Prostate gland (tissue), 2 donors: ENCODE measurements at regions not wholly inside any gene's neighbourhood (a gene's known extent, or its start where the extent isn't known, plus 50 kb on each side); places are given as distances from the start of the nearest gene placed in this dataset.

Experiments used
- DNase-seq: peaks from one replicate; pipeline ENCODE4 v3.0.0-alpha.2; 2019; ENCODE audit warnings: low spot score
- H3K27ac ChIP-seq, 2 donors: fragments of 200-600 bp; sonication (generic); 2 replicates each; pipeline ENCODE4 v1.5.1; 2017 to 2019
- H3K27me3 ChIP-seq: fragments of 200-600 bp; sonication (generic); replicated peaks from 2 replicates; pipeline ENCODE4 v1.5.1; 2019; ENCODE audit not compliant: insufficient read depth
- H3K36me3 ChIP-seq, 2 donors: fragments of 200-600 bp; sonication (generic); 1 replicate in 1 of 2; 2 replicates in 1 of 2; pipeline versions ENCODE4 v1.5.1 to v1.8.1; 2017 to 2019
- H3K4me1 ChIP-seq: fragments of 200-600 bp; sonication (generic); replicated peaks from 2 replicates; pipeline ENCODE4 v1.5.1; 2019
- H3K4me3 ChIP-seq, 2 donors: fragments of 200-600 bp; sonication (generic); 2 replicates each; pipeline ENCODE4 v1.5.1; 2017 to 2019
- H3K9me3 ChIP-seq: fragments of 200-600 bp; sonication (generic); 2 replicates; pipeline ENCODE4 v1.5.1; 2017
- POLR2A ChIP-seq: fragments of 450-650 bp; IDR thresholded peaks from one replicate; pipeline ENCODE4 v1.6.1; 2016; ENCODE audit warnings: antibody characterized with exemption, mild to moderate bottlenecking
- POLR2AphosphoS5 ChIP-seq: sonication (generic); formaldehyde crosslinking; IDR thresholded peaks from one replicate; pipeline ENCODE4 v1.6.1; 2017; ENCODE audit warnings: antibody characterized with exemption
- WGBS: methylation state at CpG from one replicate; pipeline ENCODE4 v1.1.5; 2018; 5-methylcytosine and 5-hydroxymethylcytosine counted together
- intact Hi-C: fragments of 100-400 bp; cut with DNase I; formaldehyde crosslinking; loops from one replicate; pipeline ENCODE4 v1.14.2; 2022
- TF ChIP-seq, protein P1 (sequence below), 4 experiments: fragments of 200-600 bp in 2 of 4; fragments of 450-650 bp in 2 of 4; sonication (generic) in 2 of 4; IDR thresholded peaks; 1 replicate in 3 of 4; 2 replicates in 1 of 4; pipeline ENCODE4 v1.5.1; 2016 to 2019; ENCODE audit warnings: antibody characterized with exemption in 4 of 4, mild to moderate bottlenecking in 2 of 4, moderate library complexity in 2 of 4

- no peaks in the 10 kb centered on the region for H3K9me3 ChIP-seq
- TF ChIP-seq, protein P1, sequence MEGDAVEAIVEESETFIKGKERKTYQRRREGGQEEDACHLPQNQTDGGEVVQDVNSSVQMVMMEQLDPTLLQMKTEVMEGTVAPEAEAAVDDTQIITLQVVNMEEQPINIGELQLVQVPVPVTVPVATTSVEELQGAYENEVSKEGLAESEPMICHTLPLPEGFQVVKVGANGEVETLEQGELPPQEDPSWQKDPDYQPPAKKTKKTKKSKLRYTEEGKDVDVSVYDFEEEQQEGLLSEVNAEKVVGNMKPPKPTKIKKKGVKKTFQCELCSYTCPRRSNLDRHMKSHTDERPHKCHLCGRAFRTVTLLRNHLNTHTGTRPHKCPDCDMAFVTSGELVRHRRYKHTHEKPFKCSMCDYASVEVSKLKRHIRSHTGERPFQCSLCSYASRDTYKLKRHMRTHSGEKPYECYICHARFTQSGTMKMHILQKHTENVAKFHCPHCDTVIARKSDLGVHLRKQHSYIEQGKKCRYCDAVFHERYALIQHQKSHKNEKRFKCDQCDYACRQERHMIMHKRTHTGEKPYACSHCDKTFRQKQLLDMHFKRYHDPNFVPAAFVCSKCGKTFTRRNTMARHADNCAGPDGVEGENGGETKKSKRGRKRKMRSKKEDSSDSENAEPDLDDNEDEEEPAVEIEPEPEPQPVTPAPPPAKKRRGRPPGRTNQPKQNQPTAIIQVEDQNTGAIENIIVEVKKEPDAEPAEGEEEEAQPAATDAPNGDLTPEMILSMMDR (IDR thresholded peaks at IDR 0.05), result no peak
- TF ChIP-seq POLR2AphosphoS5 (no peak), POLR2A (no peak)
- no peaks in the 10 kb centered on the region for H3K27me3 ChIP-seq
- DNase-seq, result no peak
- 75% methylated on average over 2 of the region's 2 CpGs for WGBS
- H3K4me3 ChIP-seq, result no peak overlapping the region
- no peaks in the 10 kb centered on the region for H3K4me1 ChIP-seq
- no peaks in the 10 kb centered on the region for H3K36me3 ChIP-seq
- no peak overlapping the region for H3K27ac ChIP-seq
- intact Hi-C loops, result no loop called here
Observed at GRCh38 chr15:39099524-39099923, 481.4 kb upstream of the THBS1 start.

- Histone ChIP-seq H3K27ac (no peak overlapping the region), H3K4me3 (no peak overlapping the region), H3K36me3 (no peaks in the 10 kb centered on the region), H3K27me3 (no peaks in the 10 kb centered on the region), H3K4me1 (no peaks in the 10 kb centered on the region), H3K9me3 (no peaks in the 10 kb centered on the region)
- intact Hi-C loops, result no loop called here
- no peak for DNase-seq
- whole genome bisulfite sequencing, result 88% methylated on average over 2 of the region's 2 CpGs
- TF ChIP-seq, protein P1 (IDR thresholded peaks at IDR 0.05), result no peak
Observed at GRCh38 chr15:39100106-39100660, 480.7 kb upstream of the THBS1 start.

DNA sequence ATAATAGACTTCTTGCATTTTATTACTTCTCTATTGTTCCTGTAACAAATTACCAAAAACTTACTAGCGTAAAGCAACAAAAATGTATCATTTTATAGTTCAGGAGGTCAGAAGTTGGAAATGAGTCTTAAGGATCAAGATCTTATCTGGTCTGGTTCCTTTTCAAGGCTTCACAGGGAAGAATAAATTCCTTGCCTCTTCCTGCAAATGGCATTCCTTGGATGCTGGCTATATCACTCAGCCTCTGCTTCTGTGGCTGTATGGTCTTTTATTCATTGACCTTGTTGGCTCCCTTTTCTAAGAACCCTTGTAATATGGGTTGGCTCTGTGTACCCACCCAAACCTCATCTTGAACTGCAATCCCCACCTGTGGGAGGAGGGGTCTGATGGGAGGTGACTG lies 478.4 kb upstream of the THBS1 start:
- no peak for TF ChIP-seq POLR2AphosphoS5
- no peak for TF ChIP-seq POLR2A
- TF ChIP-seq, protein P1 (IDR thresholded peaks at IDR 0.05), result no peak
- H3K27ac ChIP-seq, result no peak overlapping the region
- no peak for DNase-seq
- intact Hi-C loops, result no loop called here
- H3K4me3 ChIP-seq, result no peak overlapping the region
- H3K36me3 ChIP-seq, result no peaks in the 10 kb centered on the region
- H3K4me1 ChIP-seq, result no peaks in the 10 kb centered on the region
- no peaks in the 10 kb centered on the region for H3K27me3 ChIP-seq
- WGBS, result 54% methylated on average over 1 of the region's 1 CpG
- no peaks in the 10 kb centered on the region for H3K9me3 ChIP-seq

- Histone ChIP-seq H3K36me3 (no peaks in the 10 kb centered on the region), H3K27ac (no peak overlapping the region), H3K27me3 (no peaks in the 10 kb centered on the region), H3K4me3 (no peak overlapping the region), H3K4me1 (no peaks in the 10 kb centered on the region), H3K9me3 (no peaks in the 10 kb centered on the region)
- no peak for TF ChIP-seq POLR2AphosphoS5
- TF ChIP-seq POLR2A, result no peak
- TF ChIP-seq, protein P1 (IDR thresholded peaks at IDR 0.05), result no peak
- intact Hi-C loops, result no loop called here
- 89% methylated on average over 5 of the region's 5 CpGs for WGBS
- DNase-seq, result no peak
Observed at GRCh38 chr15:39106950-39107349, 473.9 kb upstream of the THBS1 start.

- Histone ChIP-seq H3K36me3 (no peaks in the 10 kb centered on the region), H3K4me1 (no peaks in the 10 kb centered on the region), H3K27me3 (no peaks in the 10 kb centered on the region), H3K4me3 (no peak overlapping the region), H3K9me3 (no peaks in the 10 kb centered on the region), H3K27ac (no peak overlapping the region)
- intact Hi-C loops, result no loop called here
- TF ChIP-seq, protein P1 (IDR thresholded peaks at IDR 0.05), result no peak
- TF ChIP-seq POLR2AphosphoS5 (no peak), POLR2A (no peak)
- no peak for DNase-seq
Observed at GRCh38 chr15:39108021-39108420, 472.9 kb upstream of the THBS1 start.
